ENCODE measurements at regions not wholly inside any gene's neighbourhood (a gene's known extent, or its start where the extent isn't known, plus 50 kb on each side); places are given as distances from the start of the nearest gene placed in this dataset.

- intact Hi-C loops (cut with DNase I, micrococcal nuclease): no loop called here
- Mint-ChIP-seq H3K9me3 (peaks cover 10% of the 10 kb centered on the region), H3K4me3 (no peak overlapping the region), H3K27me3 (no peaks in the 10 kb centered on the region), H3K27ac (no peak overlapping the region), H3K36me3 (ENCODE audit: low read depth) (no peaks in the 10 kb centered on the region), H3K4me1 (ENCODE audit: low read depth) (no peaks in the 10 kb centered on the region)
- CTCF ChIA-PET: no interaction called here
- ATAC-seq (ENCODE audit: poor library complexity) (no peak), DNase-seq (no peak)
- POLR2A ChIA-PET: no interaction called here
- TF ChIP-seq, protein P1, sequence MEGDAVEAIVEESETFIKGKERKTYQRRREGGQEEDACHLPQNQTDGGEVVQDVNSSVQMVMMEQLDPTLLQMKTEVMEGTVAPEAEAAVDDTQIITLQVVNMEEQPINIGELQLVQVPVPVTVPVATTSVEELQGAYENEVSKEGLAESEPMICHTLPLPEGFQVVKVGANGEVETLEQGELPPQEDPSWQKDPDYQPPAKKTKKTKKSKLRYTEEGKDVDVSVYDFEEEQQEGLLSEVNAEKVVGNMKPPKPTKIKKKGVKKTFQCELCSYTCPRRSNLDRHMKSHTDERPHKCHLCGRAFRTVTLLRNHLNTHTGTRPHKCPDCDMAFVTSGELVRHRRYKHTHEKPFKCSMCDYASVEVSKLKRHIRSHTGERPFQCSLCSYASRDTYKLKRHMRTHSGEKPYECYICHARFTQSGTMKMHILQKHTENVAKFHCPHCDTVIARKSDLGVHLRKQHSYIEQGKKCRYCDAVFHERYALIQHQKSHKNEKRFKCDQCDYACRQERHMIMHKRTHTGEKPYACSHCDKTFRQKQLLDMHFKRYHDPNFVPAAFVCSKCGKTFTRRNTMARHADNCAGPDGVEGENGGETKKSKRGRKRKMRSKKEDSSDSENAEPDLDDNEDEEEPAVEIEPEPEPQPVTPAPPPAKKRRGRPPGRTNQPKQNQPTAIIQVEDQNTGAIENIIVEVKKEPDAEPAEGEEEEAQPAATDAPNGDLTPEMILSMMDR (IDR thresholded peaks at IDR 0.05): no peak
- peaks cover 0 to 4% of the 10 kb centered on the region in 2 experiments for H3K9me3 ChIP-seq (ENCODE audit: control insufficient read depth in 1 of 2, insufficient read depth in 1 of 2, low read length in 2 of 2)
- no peaks in the 10 kb centered on the region for H3K4me1 ChIP-seq (ENCODE audit: insufficient read depth, low read length)
- H3K4me3 ChIP-seq (ENCODE audit: low read length): no peak overlapping the region
- no peaks in the 10 kb centered on the region for H3K27me3 ChIP-seq (ENCODE audit: control insufficient read depth in 1 of 2, insufficient read depth in 2 of 2, low read length in 2 of 2)
- H3K27ac ChIP-seq (ENCODE audit: low read depth in 1 of 2, low read length in 2 of 2): no peak overlapping the region
- no peaks in the 10 kb centered on the region for H3K36me3 ChIP-seq (ENCODE audit: insufficient read depth, low read length)
Measured at GRCh38 chr5:8320244-8320643, 451.3 kb downstream of the MTRR start.

- no peaks in the 10 kb centered on the region for H3K4me1 Mint-ChIP-seq (ENCODE audit: low read depth)
- H3K27ac ChIP-seq (ENCODE audit: low read depth in 1 of 2, low read length in 2 of 2): no peak overlapping the region
Measured at GRCh38 chr5:8321272-8321671, 452.3 kb downstream of the MTRR start.

GRCh38 chr5:8322484-8322883 is 453.5 kb downstream of the MTRR start:
- H3K36me3 ChIP-seq (ENCODE audit: insufficient read depth, low read length): no peaks in the 10 kb centered on the region
- no peaks in the 10 kb centered on the region for H3K4me1 ChIP-seq (ENCODE audit: insufficient read depth, low read length)
- Mint-ChIP-seq H3K27me3 (no peaks in the 10 kb centered on the region), H3K36me3 (ENCODE audit: low read depth) (no peaks in the 10 kb centered on the region), H3K4me3 (no peak overlapping the region), H3K4me1 (ENCODE audit: low read depth) (no peaks in the 10 kb centered on the region), H3K27ac (no peak overlapping the region), H3K9me3 (peaks cover 7% of the 10 kb centered on the region)
- no peak overlapping the region for H3K4me3 ChIP-seq (ENCODE audit: low read length)
- no peak for ATAC-seq (ENCODE audit: poor library complexity)
- DNase-seq: no peak
- peaks cover 0 to 4% of the 10 kb centered on the region in 2 experiments for H3K9me3 ChIP-seq (ENCODE audit: control insufficient read depth in 1 of 2, insufficient read depth in 1 of 2, low read length in 2 of 2)
- H3K27me3 ChIP-seq (ENCODE audit: control insufficient read depth in 1 of 2, insufficient read depth in 2 of 2, low read length in 2 of 2): no peaks in the 10 kb centered on the region
- H3K27ac ChIP-seq (ENCODE audit: low read depth in 1 of 2, low read length in 2 of 2): no peak overlapping the region
- intact Hi-C loops (cut with DNase I, micrococcal nuclease): no loop called here
- CTCF ChIA-PET: no interaction called here
- POLR2A ChIA-PET: no interaction called here
- TF ChIP-seq, protein P1 (IDR thresholded peaks at IDR 0.05): no peak

More at GRCh38 chr5:8321272-8321671, 452.3 kb downstream of the MTRR start:
- Histone ChIP-seq H3K4me3 (ENCODE audit: low read length) (no peak overlapping the region), H3K4me1 (ENCODE audit: insufficient read depth, low read length) (no peaks in the 10 kb centered on the region), H3K27me3 (ENCODE audit: control insufficient read depth in 1 of 2, insufficient read depth in 2 of 2, low read length in 2 of 2) (no peaks in the 10 kb centered on the region), H3K36me3 (ENCODE audit: insufficient read depth, low read length) (no peaks in the 10 kb centered on the region), H3K9me3 (ENCODE audit: control insufficient read depth in 1 of 2, insufficient read depth in 1 of 2, low read length in 2 of 2) (peaks cover 0 to 4% of the 10 kb centered on the region in 2 experiments)
- H3K27me3 Mint-ChIP-seq: no peaks in the 10 kb centered on the region
- no peak overlapping the region for H3K27ac Mint-ChIP-seq
- ATAC-seq (ENCODE audit: poor library complexity) (no peak), DNase-seq (no peak)
- TF ChIP-seq, protein P1 (IDR thresholded peaks at IDR 0.05): no peak
- no peak overlapping the region for H3K4me3 Mint-ChIP-seq
- ChIA-PET CTCF (no interaction called here), POLR2A (no interaction called here)
- intact Hi-C loops (cut with DNase I, micrococcal nuclease): no loop called here
- H3K9me3 Mint-ChIP-seq: peaks cover 10% of the 10 kb centered on the region
- no peaks in the 10 kb centered on the region for H3K36me3 Mint-ChIP-seq (ENCODE audit: low read depth)
